Heart left ventricle (tissue), 16 donors: ENCODE measurements at regions not wholly inside any gene's neighbourhood (a gene's known extent, or its start where the extent isn't known, plus 50 kb on each side); places are given as distances from the start of the nearest gene placed in this dataset.
"Not testable (repeated sequence)": the region's sequence is repeated elsewhere in the genome, so short reads cannot be mapped to it uniquely, and the experiment has no call there.

ENCODE experiments used
- ATAC-seq, 4 donors: fragments of 200-7000 bp; cut with Tn5 transposase; one replicate each; pipeline ENCODE4 v1.9.1; 2020 to 2022; ENCODE audit warnings: moderate library complexity in 4 of 4, mild to moderate bottlenecking in 3 of 4, moderate number of reproducible peaks in 1 of 4
- DNase-seq, 5 donors: peaks; one replicate each; pipeline ENCODE4 v3.0.0-alpha.2; 2020
- H3K27ac ChIP-seq, 12 donors: fragments of 200-600 bp; sonication (generic) in 4 of 12; one replicate each; pipeline versions ENCODE4 v1.5.0 to v1.8.0; 2016 to 2022; ENCODE audit warnings: mild to moderate bottlenecking in 2 of 12
- H3K27me3 ChIP-seq, 9 donors: fragments of 200-600 bp; sonication (generic) in 2 of 9; one replicate each; pipeline versions ENCODE4 v1.5.1 to v1.8.0; 2016 to 2022; ENCODE audit warnings: mild to moderate bottlenecking in 3 of 9
- H3K36me3 ChIP-seq, 9 donors: fragments of 200-600 bp; sonication (generic) in 2 of 9; one replicate each; pipeline versions ENCODE4 v1.5.0 to v1.8.0; 2018 to 2022; ENCODE audit warnings: mild to moderate bottlenecking in 2 of 9
- H3K4me1 ChIP-seq, 12 donors: fragments of 200-600 bp; sonication (generic) in 4 of 12; one replicate each; pipeline versions ENCODE4 v1.5.0 to v1.8.0; 2016 to 2022; ENCODE audit warnings: mild to moderate bottlenecking in 3 of 12
- H3K4me3 ChIP-seq, 12 donors: fragments of 200-600 bp; sonication (generic) in 4 of 12; one replicate each; pipeline versions ENCODE4 v1.5.0 to v1.8.0; 2017 to 2022; ENCODE audit warnings: mild to moderate bottlenecking in 9 of 12, moderate library complexity in 4 of 12
- H3K9me3 ChIP-seq, 12 donors: fragments of 200-600 bp; sonication (generic) in 4 of 12; one replicate each; pipeline versions ENCODE4 v1.5.0 to v1.8.0; 2016 to 2022; ENCODE audit warnings: mild to moderate bottlenecking in 1 of 12
- CTCF ChIP-seq, 12 donors: fragments of 200-600 bp; sonication (generic) in 4 of 12; IDR thresholded peaks; one replicate each; pipeline versions ENCODE4 v1.5.0 to v1.8.0; 2018 to 2022; ENCODE audit warnings: antibody characterized with exemption in 12 of 12, mild to moderate bottlenecking in 5 of 12
- POLR2A ChIP-seq, 2 donors: fragments of 450-650 bp; IDR thresholded peaks; one replicate each; pipeline ENCODE4 v1.6.1; 2017; ENCODE audit warnings: antibody characterized with exemption in 2 of 2, mild to moderate bottlenecking in 2 of 2, moderate library complexity in 2 of 2
- WGBS, 4 donors: extraction: QIAGEN DNeasy Blood & Tissue Kit in 2 of 4; methylation state at CpG; one replicate each; pipeline versions ENCODE4 v1.1.5 to v1.1.7; 2013 to 2018; 5-methylcytosine and 5-hydroxymethylcytosine counted together
- intact Hi-C, 10 donors: fragments of 100-400 bp; cut with DNase I; formaldehyde crosslinking; loops; one replicate each; pipeline versions ENCODE4 v1.11.1 to v1.14.2; 2022
- donor health status: ischemic (EF 13 %, LVEDD 7.1; RV severe dilation, severe dysfunction).
- donor health status: healthy with polysubstance abuse.
- donor health status: DM: no; HTN: yes; CAD: no.
- donor health status: DM: no; HTN: no; CAD: no.
- donor health status: ischemic (EF 25% LVEDD 6.9; RV normal size, moderate dysfunction).
- donor health status: ischemic (EF 25% LVEDD 5.7; RV mildly dilated, moderate dysfunction).
- donor health status: healthy.
- donor health status: DM: yes; HTN: yes; CAD: no.
- donor health status: ischemic (EF 35%, LVEDD 5.7; RV mildly dilated, moderate dysfunction).
- donor health status: nonischemic (EF 11% LVEDD 7.7; RV severe dilation, severe dysfunction).
- donor health status: DM: yes; HTN: yes; CAD: no.
- donor health status: PGD.
- donor health status: ischemic (EF 29% LVEDD 5.4; RV normal size, mild dysfunction).
- donor health status: nonischemic (EF 23%, LVEDD 6.1; RV moderate dilation, normal function).

- 73 to 92% (median 87%) methylated on average over 5 of the region's 5 CpGs for WGBS, 4 donors
- TF ChIP-seq CTCF (IDR thresholded peaks at IDR 0.05) (no peak), POLR2A (IDR thresholded peaks at IDR 0.05) (no peak)
- intact Hi-C loops = no loop called here
- H3K9me3 ChIP-seq = no peaks in the 10 kb centered on the region
- no peaks in the 10 kb centered on the region for H3K4me1 ChIP-seq
- ATAC-seq (no peak), DNase-seq (no peak)
- peaks cover 0 to 5% (median under 1%) of the 10 kb centered on the region in 9 donors for H3K36me3 ChIP-seq
- no peak overlapping the region for H3K27ac ChIP-seq
- H3K27me3 ChIP-seq = no peaks in the 10 kb centered on the region
- H3K4me3 ChIP-seq = no peak overlapping the region
Measured at GRCh38 chr13:21309542-21310172, 133.2 kb downstream of the MRPL57 start.

GRCh38 chr13:21310220-21310619, 133.8 kb downstream of the MRPL57 start:
- Histone ChIP-seq H3K27me3 (no peaks in the 10 kb centered on the region), H3K9me3 (no peaks in the 10 kb centered on the region), H3K27ac (no peak overlapping the region), H3K4me3 (no peak overlapping the region), H3K4me1 (no peaks in the 10 kb centered on the region), H3K36me3 (peaks cover 0 to 4% (median 0%) of the 10 kb centered on the region in 9 donors)
- intact Hi-C loops = no loop called here
- no peak for TF ChIP-seq POLR2A (IDR thresholded peaks at IDR 0.05)
- no peak for TF ChIP-seq CTCF (IDR thresholded peaks at IDR 0.05)
- ATAC-seq (no peak), DNase-seq (no peak)
- 64 to 94% (median 88%) methylated on average over 3 of the region's 3 CpGs for WGBS, 4 donors

DNA sequence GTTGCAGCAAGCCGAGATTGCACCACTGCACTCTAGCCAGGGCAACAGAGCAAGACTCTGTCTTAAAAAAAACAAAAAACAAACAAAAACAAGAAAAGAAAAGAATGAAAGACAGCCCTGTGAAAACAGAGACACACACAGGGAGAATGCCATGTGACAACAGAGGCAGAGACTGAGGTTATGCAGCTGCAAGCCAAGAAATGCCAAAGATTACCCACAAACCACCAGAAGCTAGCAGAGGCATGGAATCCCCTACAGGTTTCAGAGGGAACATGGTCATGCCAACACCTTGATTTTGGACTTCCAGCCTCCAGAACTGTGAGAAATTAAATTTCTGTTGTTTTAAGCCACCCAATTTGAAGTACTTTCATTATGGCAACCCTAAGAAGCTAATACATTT, 138.5 kb downstream of the MRPL57 start:
- 92 to 98% (median 96%) methylated on average over 1 of the region's 1 CpG for WGBS, 4 donors
- H3K4me1 ChIP-seq, H3K36me3 ChIP-seq, H3K4me3 ChIP-seq, H3K27ac ChIP-seq, H3K27me3 ChIP-seq, intact Hi-C loops, H3K9me3 ChIP-seq, ATAC-seq, DNase-seq: not testable (repeated sequence)

GRCh38 chr13:21316376-21316775, 139.9 kb downstream of the MRPL57 start:
- peaks cover 0 to 3% (median 0%) of the 10 kb centered on the region in 12 donors for H3K4me1 ChIP-seq
- no peak overlapping the region for H3K4me3 ChIP-seq
- no peak overlapping the region for H3K27ac ChIP-seq
- intact Hi-C loops = no loop called here
- no peak for DNase-seq
- no peak for TF ChIP-seq POLR2A (IDR thresholded peaks at IDR 0.05)
- H3K9me3 ChIP-seq = no peaks in the 10 kb centered on the region
- no peak for ATAC-seq
- peaks cover 0 to 4% (median 0%) of the 10 kb centered on the region in 9 donors for H3K36me3 ChIP-seq
- H3K27me3 ChIP-seq = no peaks in the 10 kb centered on the region

GRCh38 chr13:21318891-21319532, 140.1 kb downstream of the ZDHHC20 start:
- TF ChIP-seq CTCF (IDR thresholded peaks at IDR 0.05) (no peak), POLR2A (IDR thresholded peaks at IDR 0.05) (no peak)
- no peaks in the 10 kb centered on the region for H3K9me3 ChIP-seq
- DNase-seq = no peak
- intact Hi-C loops = no loop called here
- peak overlapping the region in 10 of 12 donors; percentile 16 to 53 (median 37) for H3K4me3 ChIP-seq
- no peak overlapping the region for H3K27ac ChIP-seq
- peak in 3 of 4 donors; percentile 33 to 50 (median 48) for ATAC-seq
- H3K27me3 ChIP-seq = no peaks in the 10 kb centered on the region
- WGBS, 4 donors = 38 to 60% (median 50%) methylated on average over 49 to 50 of the region's 50 CpGs
- H3K36me3 ChIP-seq = peaks cover 0 to 2% (median 0%) of the 10 kb centered on the region in 9 donors
- H3K4me1 ChIP-seq = peaks cover 0 to 3% (median 0%) of the 10 kb centered on the region in 12 donors
